ENCODE measurements at regions not wholly inside any gene's neighbourhood (a gene's known extent, or its start where the extent isn't known, plus 50 kb on each side); places are given as distances from the start of the nearest gene placed in this dataset.

GRCh38 chr20:6870559-6870958 lies 103.1 kb downstream of the BMP2 start:
- no peak for TF ChIP-seq CTCF (IDR thresholded peaks at IDR 0.05; ENCODE audit: control insufficient read depth, insufficient read depth, low read depth, low read length, missing control alignments)

DNA sequence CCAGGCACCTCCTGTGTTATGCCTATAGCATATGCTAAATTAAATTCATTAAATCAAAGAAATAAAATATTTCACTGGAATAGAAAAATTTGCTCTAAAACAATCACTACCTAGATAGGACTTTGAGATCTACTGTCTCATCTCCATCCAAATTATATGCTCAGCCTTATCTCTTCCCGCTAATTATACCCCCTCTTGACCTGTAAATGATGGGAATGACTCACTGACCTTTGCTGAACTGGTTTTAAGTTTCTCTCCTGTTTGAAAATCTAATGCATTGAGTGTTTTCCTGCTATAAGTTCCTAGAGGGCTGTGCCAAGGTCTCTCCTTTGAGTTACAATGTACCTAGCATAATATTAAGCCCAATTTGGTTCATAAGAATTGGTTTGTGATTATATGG lies 110.1 kb downstream of the BMP2 start:
- DNase-seq (ENCODE audit: low read depth): no peak
- TF ChIP-seq CTCF (IDR thresholded peaks at IDR 0.05; ENCODE audit: control insufficient read depth, insufficient read depth, low read depth, low read length, missing control alignments): no peak
- H3K4me3 ChIP-seq (ENCODE audit: control insufficient read depth, low read depth, low read length): no peak overlapping the region

More at GRCh38 chr20:6870559-6870958, 103.1 kb downstream of the BMP2 start:
- no peak for DNase-seq (ENCODE audit: low read depth)
- H3K4me3 ChIP-seq (ENCODE audit: control insufficient read depth, low read depth, low read length): no peak overlapping the region

DNA sequence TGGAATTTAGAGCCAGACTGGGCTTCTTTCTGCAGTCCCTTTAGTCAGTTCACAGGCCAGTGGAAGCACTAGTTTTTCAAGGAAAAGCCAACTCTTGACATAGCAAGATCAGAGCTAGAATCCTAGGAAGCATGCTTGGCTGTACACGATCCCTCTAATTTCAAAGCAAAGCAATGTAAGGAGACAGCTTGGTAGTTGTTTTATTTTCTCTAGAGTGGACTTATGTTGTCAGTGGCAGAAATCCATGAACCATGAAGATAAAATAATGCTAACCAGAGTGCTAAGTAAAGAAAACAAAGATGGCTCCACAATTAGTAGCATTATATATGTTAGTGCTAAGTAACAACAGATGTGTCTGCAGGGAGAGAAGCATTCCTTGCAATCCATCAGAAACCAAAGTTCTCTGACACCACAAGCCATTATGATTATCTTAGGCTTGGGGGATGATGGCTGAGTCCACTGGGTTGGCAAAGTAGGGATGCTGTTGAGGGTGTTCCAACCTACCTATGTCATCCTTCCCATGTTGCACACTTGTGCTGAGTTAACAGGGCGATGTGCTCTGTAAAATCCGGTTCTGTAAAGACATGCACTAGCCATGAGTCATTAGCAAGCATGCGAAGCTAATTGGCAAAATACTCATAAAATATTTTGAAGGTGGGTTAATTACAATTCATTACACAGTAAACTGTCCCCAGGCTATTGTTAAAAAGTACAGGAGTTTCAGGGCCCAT lies 115.2 kb downstream of the BMP2 start:
- no peak for TF ChIP-seq CTCF (IDR thresholded peaks at IDR 0.05; ENCODE audit: control insufficient read depth, insufficient read depth, low read depth, low read length, missing control alignments)
- no peak overlapping the region for H3K4me3 ChIP-seq (ENCODE audit: control insufficient read depth, low read depth, low read length)
- DNase-seq (ENCODE audit: low read depth): peak; percentile 90

DNA sequence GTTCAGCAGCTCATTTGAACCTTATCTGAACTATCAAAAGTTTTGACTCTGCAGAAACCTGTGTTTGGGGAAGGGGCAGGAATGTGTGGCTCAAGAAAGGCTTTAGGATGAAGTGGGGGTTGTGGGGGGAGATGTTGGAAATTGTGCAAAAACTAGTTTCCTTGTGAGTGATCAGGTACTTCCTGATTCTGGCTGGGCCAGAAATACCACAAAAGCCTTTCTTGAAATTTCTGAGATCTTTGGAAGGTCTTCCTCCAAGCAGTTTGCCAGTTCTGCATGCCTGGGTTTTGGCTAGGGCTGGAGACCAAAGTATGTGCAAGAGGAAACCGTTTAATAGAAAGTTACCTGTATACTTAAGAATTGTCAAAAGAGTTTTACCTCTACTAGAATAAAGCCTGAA lies 116.6 kb downstream of the BMP2 start:
- no peak for TF ChIP-seq CTCF (IDR thresholded peaks at IDR 0.05; ENCODE audit: control insufficient read depth, insufficient read depth, low read depth, low read length, missing control alignments)
- no peak for DNase-seq (ENCODE audit: low read depth)
- no peak overlapping the region for H3K4me3 ChIP-seq (ENCODE audit: control insufficient read depth, low read depth, low read length)

DNA sequence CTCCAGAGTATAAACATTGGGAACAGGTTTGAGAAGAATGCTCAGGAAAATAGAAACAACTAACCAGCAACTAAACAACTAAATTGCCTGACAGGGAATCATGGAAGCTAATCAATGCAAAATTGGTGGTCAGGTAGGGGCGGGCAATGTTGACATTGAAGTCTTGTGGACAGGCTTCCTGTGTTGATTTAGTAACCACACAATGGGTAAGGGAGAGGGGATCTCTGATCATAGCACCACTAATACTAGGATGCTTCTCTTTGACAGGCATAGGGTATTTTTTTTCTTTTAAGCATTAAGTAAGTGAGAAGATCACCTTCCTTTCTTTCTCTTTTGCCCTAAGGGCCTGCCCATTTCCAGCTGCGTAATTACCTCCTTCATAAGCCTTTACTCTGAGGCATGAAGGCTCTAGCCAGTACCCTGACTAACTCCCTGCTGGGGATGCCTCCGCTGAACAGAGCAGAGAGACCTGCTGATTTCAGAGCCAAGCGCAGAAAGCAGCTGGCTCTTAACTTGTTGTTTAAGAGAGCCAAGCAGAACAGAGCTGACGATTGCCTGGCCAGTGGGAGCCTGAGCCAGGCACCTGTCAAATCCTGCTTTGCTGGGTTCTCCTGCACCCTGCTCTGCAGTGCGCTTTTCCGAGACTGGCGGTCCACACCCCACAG lies 118.7 kb downstream of the BMP2 start:
- no peak for TF ChIP-seq CTCF (IDR thresholded peaks at IDR 0.05; ENCODE audit: control insufficient read depth, insufficient read depth, low read depth, low read length, missing control alignments)
- no peak for DNase-seq (ENCODE audit: low read depth)
- H3K4me3 ChIP-seq (ENCODE audit: control insufficient read depth, low read depth, low read length): no peak overlapping the region

DNA sequence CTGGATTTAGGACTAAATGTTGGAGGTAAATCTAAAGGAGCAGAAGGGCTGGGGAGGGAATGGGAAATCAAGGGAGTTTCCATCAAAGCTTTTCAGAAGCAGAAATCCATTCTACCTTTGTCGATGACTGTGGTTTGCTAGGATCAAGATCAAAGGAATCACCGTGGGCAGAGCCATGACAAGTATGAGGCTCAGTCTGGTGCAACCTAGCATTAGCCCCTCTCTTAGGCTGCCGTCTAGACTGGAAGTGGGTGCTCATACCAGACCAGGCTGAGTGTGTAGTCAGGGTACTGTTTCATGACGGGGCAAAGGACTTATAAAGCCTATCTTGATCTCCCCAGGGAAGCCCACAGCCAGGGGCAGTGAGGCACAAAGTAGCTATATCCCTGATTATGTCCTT lies 120.5 kb downstream of the BMP2 start:
- no peak for TF ChIP-seq CTCF (IDR thresholded peaks at IDR 0.05; ENCODE audit: control insufficient read depth, insufficient read depth, low read depth, low read length, missing control alignments)
- no peak overlapping the region for H3K4me3 ChIP-seq (ENCODE audit: control insufficient read depth, low read depth, low read length)
- DNase-seq (ENCODE audit: low read depth): no peak

All from AG09309 (cell line).